GM12872 (cell line): ENCODE measurements at regions not wholly inside any gene's neighbourhood (a gene's known extent, or its start where the extent isn't known, plus 50 kb on each side); places are given as distances from the start of the nearest gene placed in this dataset.

Experiments
- CTCF ChIP-seq: IDR thresholded peaks from 3 replicates; pipeline ENCODE4 v1.5.1; 2011; ENCODE audit warnings: low read depth, mild to moderate bottlenecking, low read length, moderate library complexity; ENCODE audit not compliant: insufficient read depth

DNA sequence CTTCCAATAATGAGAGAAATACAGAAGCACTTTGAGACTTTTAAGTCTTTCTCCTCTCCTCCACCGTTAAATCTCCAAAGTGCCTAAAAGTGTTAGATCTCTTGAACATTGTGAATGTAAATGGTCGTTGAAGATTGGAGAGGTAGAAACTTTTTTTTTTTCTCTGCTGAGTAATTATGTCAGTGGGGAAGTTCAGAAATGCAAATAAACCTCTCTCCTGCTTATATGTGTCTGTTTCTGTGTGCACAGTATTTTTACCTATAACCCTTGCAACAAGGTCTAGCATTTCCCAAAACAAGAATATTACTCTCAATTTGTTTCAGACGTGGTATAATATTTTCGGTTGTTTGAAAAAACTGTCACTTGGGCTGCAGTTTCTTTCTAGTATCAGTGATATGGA lies 833.6 kb upstream of the CDH8 start:
- TF ChIP-seq CTCF = no peak

DNA sequence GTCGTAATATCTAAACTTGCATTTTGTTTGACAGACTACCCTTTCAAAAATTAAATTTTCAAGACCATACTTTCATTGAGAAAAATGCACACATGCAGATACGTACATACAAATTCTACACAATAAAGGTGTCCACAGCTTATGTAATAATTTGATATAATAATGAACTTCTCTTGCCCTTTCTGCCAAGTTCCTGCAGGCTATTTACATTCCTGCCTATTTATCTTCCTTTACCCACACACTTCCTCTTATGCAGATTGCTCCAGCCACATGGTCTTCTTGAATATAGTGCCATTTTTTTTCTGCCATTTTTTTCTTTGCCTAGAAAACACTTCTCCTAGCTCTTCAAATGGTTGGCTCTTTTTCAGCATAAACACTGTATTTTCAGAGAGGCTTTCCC lies 826.9 kb upstream of the CDH8 start:
- TF ChIP-seq CTCF = no peak

DNA sequence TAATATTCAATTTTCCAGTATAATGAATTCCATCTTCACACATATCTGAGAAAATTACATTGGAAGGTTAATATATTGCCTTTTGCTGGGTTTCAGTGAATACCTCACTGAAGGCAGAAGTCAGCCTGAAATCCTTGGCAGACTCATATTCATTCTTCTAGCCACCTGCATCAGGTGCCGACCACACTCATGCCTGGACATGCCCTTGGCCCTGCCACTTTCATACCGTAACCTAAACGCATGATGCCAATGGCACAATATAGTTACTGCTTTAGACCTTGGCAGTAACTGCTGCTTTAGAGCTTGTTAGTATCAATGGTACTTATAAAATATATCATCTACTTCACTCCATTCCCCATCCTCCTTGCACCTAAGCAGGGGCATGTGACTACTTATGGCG lies 817.6 kb upstream of the CDH8 start:
- TF ChIP-seq CTCF = no peak

GRCh38 chr16:62846399-62847057 lies 810.3 kb upstream of the CDH8 start:
- no peak for TF ChIP-seq CTCF

DNA sequence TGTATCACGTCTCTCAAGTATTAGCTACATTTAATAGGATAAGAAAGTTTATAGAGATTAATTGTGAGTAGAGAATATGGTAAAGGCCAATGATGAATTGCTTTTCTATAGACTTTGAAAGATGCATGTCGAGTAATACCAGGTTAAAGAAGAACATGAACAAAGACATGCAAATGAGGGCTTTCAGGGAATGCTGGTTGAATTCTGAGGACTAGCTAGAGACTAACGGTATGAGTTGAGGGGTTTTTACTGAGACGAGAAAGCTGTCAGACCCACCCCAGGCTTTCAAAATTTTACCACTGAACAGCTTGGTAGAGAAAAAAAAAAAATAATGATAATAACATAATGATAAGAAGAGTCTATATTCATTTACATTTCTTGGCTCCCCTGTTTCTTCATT lies 796.0 kb upstream of the CDH8 start:
- no peak for TF ChIP-seq CTCF

- no peak for TF ChIP-seq CTCF
Measured at GRCh38 chr16:62831235-62831850, 795.1 kb upstream of the CDH8 start.

GRCh38 chr16:62829607-62830006 lies 793.4 kb upstream of the CDH8 start:
- no peak for TF ChIP-seq CTCF
